ENCODE measurements at regions not wholly inside any gene's neighbourhood (a gene's known extent, or its start where the extent isn't known, plus 50 kb on each side); places are given as distances from the start of the nearest gene placed in this dataset.

DNA sequence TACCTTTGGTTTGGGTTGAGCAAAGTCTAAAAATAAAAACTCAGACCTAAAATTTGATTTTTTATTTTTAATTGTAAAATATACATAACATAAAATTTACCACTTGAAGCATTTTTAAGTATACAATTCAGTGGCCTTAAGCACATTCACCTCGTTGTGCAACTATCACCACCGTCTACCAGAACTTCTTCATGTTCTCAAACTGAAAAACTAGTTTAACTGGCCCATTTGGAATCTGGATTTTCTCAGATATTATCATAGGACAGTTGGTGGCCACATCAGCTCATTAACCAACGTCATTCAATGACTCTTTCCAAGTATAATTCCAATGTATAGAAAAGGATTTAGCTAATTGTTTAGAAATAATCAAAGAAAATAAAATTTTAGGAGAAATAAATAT is 319.3 kb downstream of the TLE1 start:
- TF ChIP-seq CTCF (CRISPR knock-in tag; IDR thresholded peaks at IDR 0.05) (no peak), ZNF747 (CRISPR knock-in tag; IDR thresholded peaks at IDR 0.05; ENCODE audit: borderline replicate concordance) (no peak), ZNF781 (CRISPR knock-in tag; IDR thresholded peaks at IDR 0.05; ENCODE audit: borderline replicate concordance, not compliant biosample characterization) (no peak), SOX6 (IDR thresholded peaks at IDR 0.05) (no peak), SOX6 (CRISPR knock-in tag; IDR thresholded peaks at IDR 0.05) (no peak), ZNF124 (CRISPR knock-in tag; IDR thresholded peaks at IDR 0.05) (no peak), KLF15 (CRISPR knock-in tag; IDR thresholded peaks at IDR 0.05; ENCODE audit: borderline replicate concordance) (no peak), RAD51 (IDR thresholded peaks at IDR 0.05; ENCODE audit: borderline replicate concordance) (no peak), EED (CRISPR knock-in tag; IDR thresholded peaks at IDR 0.05) (no peak), AKNA (CRISPR knock-in tag; IDR thresholded peaks at IDR 0.05; ENCODE audit: borderline replicate concordance) (no peak)
